ENCODE measurements at regions not wholly inside any gene's neighbourhood (a gene's known extent, or its start where the extent isn't known, plus 50 kb on each side); places are given as distances from the start of the nearest gene placed in this dataset.

DNA sequence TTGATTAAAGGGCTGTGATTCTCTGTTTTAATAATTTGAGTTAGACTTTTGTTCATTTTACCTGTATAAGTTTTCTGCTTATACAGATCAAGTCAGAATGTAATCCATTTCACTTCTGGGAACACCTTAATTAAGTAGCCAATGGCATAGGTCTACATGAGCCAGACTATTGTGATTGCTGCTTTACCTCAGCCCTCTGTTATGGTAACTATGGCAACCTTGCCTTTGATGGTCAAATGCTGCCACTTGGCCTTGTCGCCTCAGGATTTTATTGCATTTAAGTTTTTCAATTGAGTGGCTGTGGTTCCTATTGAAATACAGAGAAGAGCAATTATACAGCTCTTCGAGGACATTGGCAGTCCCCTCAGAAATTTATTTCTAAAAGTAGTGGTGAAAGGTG lies 64.3 kb upstream of the TMEM106B start:
- Histone ChIP-seq H3K4me3 (no peak overlapping the region), H3K4me1 (peaks cover 0 to 4% (median 0%) of the 10 kb centered on the region in 4 donors), H3K27ac (no peak overlapping the region), H3K36me3 (no peaks in the 10 kb centered on the region), H3K27me3 (no peaks in the 10 kb centered on the region), H3K9me3 (no peaks in the 10 kb centered on the region)
- in situ Hi-C loops (cut with MboI; ENCODE audit: low pct_ligation_motif_present in 1 of 4, low pct_unique_long_range_greater_than_20kb in 1 of 4, low sequenced_read_pairs in 3 of 4) (no loop called here), intact Hi-C loops (cut with DNase I; ENCODE audit: low total_unique reads) (no loop called here)
- no peak for TF ChIP-seq POLR2A (IDR thresholded peaks at IDR 0.05)
- no peak for TF ChIP-seq EP300 (IDR thresholded peaks at IDR 0.05; ENCODE audit: low read depth)
- TF ChIP-seq, protein P1, sequence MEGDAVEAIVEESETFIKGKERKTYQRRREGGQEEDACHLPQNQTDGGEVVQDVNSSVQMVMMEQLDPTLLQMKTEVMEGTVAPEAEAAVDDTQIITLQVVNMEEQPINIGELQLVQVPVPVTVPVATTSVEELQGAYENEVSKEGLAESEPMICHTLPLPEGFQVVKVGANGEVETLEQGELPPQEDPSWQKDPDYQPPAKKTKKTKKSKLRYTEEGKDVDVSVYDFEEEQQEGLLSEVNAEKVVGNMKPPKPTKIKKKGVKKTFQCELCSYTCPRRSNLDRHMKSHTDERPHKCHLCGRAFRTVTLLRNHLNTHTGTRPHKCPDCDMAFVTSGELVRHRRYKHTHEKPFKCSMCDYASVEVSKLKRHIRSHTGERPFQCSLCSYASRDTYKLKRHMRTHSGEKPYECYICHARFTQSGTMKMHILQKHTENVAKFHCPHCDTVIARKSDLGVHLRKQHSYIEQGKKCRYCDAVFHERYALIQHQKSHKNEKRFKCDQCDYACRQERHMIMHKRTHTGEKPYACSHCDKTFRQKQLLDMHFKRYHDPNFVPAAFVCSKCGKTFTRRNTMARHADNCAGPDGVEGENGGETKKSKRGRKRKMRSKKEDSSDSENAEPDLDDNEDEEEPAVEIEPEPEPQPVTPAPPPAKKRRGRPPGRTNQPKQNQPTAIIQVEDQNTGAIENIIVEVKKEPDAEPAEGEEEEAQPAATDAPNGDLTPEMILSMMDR (IDR thresholded peaks at IDR 0.05) = no peak
- TF ChIP-seq POLR2AphosphoS5 (IDR thresholded peaks at IDR 0.05) = no peak
- 32 to 60% methylated on average over 1 to 2 of the region's 2 CpGs for WGBS, 2 donors (ENCODE audit: low coverage in 1 of 2)
- no peak for DNase-seq

DNA sequence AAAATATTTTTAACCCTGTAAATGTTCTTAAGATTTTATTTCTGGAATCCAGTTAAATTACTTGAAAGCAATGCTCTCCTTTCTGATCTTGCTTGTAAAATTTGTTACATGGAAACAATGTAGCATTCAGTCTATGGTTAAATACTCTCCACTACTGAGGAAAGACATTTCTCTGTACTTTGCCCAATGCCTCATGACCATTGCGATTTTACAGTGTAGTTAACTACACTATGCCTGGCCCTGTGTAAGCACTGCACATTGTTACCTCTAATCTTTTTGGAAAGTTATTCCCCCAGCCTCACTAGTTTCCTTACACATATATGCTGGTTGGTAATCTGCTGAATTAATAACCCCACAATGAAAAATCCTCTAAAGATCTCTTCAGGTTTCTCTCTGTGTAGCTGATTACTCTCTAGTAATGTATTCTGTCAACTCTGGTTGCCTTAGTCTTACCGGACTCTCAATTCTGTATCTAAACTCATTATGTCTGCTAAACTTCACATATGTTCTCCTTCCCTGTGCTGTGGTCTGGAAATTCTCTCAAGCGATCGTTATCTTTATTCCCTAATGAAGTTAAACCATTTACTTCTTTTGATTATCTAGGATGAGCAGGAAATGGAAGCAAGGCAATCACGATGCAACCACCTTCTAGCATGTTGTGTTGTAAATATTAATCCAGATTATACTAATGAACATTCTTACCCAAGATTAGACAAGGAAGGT lies 58.7 kb upstream of the TMEM106B start:
- WGBS, 2 donors (ENCODE audit: low coverage in 1 of 2) = 42 to 45% methylated on average over 5 of the region's 5 CpGs
- in situ Hi-C loops (cut with MboI; ENCODE audit: low pct_ligation_motif_present in 1 of 4, low pct_unique_long_range_greater_than_20kb in 1 of 4, low sequenced_read_pairs in 3 of 4) = no loop called here
- H3K27me3 ChIP-seq = no peaks in the 10 kb centered on the region
- TF ChIP-seq POLR2AphosphoS5 (IDR thresholded peaks at IDR 0.05) (no peak), POLR2A (IDR thresholded peaks at IDR 0.05) (no peak), EP300 (IDR thresholded peaks at IDR 0.05; ENCODE audit: low read depth) (no peak)
- TF ChIP-seq, protein P1 (IDR thresholded peaks at IDR 0.05) = no peak
- peaks cover 0 to 12% (median 0%) of the 10 kb centered on the region in 4 donors for H3K4me1 ChIP-seq
- H3K9me3 ChIP-seq = no peaks in the 10 kb centered on the region
- H3K27ac ChIP-seq = no peak overlapping the region
- no peak for DNase-seq
- intact Hi-C loops (cut with DNase I; ENCODE audit: low total_unique reads) = no loop called here
- no peaks in the 10 kb centered on the region for H3K36me3 ChIP-seq
- no peak overlapping the region for H3K4me3 ChIP-seq

DNA sequence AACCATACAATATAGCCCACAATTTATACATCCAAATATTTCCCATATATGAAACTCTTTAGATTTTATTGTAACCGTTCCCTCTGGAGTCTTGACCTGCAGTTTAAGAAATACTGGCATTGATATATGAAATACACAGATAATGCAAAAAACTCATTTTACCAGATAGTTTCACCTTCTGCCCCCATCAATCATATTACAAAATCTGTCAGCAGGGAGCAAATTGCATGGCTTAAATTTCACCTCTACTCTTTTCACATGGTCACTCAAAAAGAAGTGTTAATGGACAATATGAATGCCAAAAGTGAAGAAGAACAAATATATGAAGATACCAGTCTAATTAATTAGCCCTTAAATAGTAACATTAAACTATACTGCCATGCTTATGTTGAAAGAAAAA lies 57.0 kb upstream of the TMEM106B start:
- Histone ChIP-seq H3K4me1 (peaks cover 0 to 12% (median 0%) of the 10 kb centered on the region in 4 donors), H3K27ac (no peak overlapping the region), H3K4me3 (no peak overlapping the region), H3K9me3 (no peaks in the 10 kb centered on the region), H3K36me3 (no peaks in the 10 kb centered on the region), H3K27me3 (no peaks in the 10 kb centered on the region)
- TF ChIP-seq, protein P1 (IDR thresholded peaks at IDR 0.05) = no peak
- no peak for TF ChIP-seq EP300 (IDR thresholded peaks at IDR 0.05; ENCODE audit: low read depth)
- TF ChIP-seq POLR2AphosphoS5 (IDR thresholded peaks at IDR 0.05) = no peak
- TF ChIP-seq POLR2A (IDR thresholded peaks at IDR 0.05) = no peak
- intact Hi-C loops (cut with DNase I; ENCODE audit: low total_unique reads) = no loop called here
- no peak for DNase-seq
- in situ Hi-C loops (cut with MboI; ENCODE audit: low pct_ligation_motif_present in 1 of 4, low pct_unique_long_range_greater_than_20kb in 1 of 4, low sequenced_read_pairs in 3 of 4) = no loop called here
- 75 to 91% methylated on average over 1 of the region's 1 CpG for WGBS, 2 donors (ENCODE audit: low coverage in 1 of 2)

DNA sequence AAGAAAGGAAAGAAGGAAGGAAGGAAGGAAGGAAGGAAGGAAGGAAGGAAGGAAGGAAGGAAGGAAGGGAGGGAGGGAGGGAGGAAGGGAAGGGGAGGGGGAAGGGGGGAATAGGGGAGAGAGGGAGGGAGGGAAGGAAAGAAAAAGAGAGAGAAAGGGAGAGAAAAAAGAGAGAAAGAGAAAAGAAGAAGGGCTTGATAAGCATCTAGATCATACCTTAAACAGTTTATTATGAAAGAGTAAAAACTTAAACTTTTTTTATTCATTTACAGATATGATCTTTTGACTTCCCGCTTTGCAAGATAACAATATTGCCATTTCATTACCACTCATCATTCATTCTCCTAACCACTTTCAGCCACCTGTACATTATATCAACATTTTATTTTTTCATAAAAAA lies 53.6 kb upstream of the TMEM106B start:
- Histone ChIP-seq H3K4me3 (no peak overlapping the region), H3K9me3 (no peaks in the 10 kb centered on the region), H3K4me1 (peaks cover 0 to 2% (median 0%) of the 10 kb centered on the region in 4 donors), H3K36me3 (no peaks in the 10 kb centered on the region), H3K27me3 (no peaks in the 10 kb centered on the region), H3K27ac (no peak overlapping the region)
- in situ Hi-C loops (cut with MboI; ENCODE audit: low pct_ligation_motif_present in 1 of 4, low pct_unique_long_range_greater_than_20kb in 1 of 4, low sequenced_read_pairs in 3 of 4) (no loop called here), intact Hi-C loops (cut with DNase I; ENCODE audit: low total_unique reads) (no loop called here)
- no peak for DNase-seq
- 45 to 93% methylated on average over 1 of the region's 1 CpG for WGBS, 2 donors (ENCODE audit: low coverage in 1 of 2)
- no peak for TF ChIP-seq POLR2A (IDR thresholded peaks at IDR 0.05)
- no peak for TF ChIP-seq POLR2AphosphoS5 (IDR thresholded peaks at IDR 0.05)
- no peak for TF ChIP-seq EP300 (IDR thresholded peaks at IDR 0.05; ENCODE audit: low read depth)
- TF ChIP-seq, protein P1 (IDR thresholded peaks at IDR 0.05) = no peak
